PC-9 (cell line): ENCODE measurements at regions not wholly inside any gene's neighbourhood (a gene's known extent, or its start where the extent isn't known, plus 50 kb on each side); places are given as distances from the start of the nearest gene placed in this dataset.

Source experiments
- BruUV-seq: library from RNA; stranded (reverse); fragments of 400-500 nt; replicated peaks from 2 replicates; lab custom pipeline; 2021; lab: Mats Ljungman, UMichigan
- CTCF ChIA-PET: fragments of 300-600 bp; sonication (Branson Sonifier 250); formaldehyde crosslinking; loops from one replicate; lab custom pipeline; 2022; ENCODE audit warnings: antibody characterized with exemption; lab: Charles Lee
- POLR2A ChIA-PET: fragments of 300-600 bp; sonication (Branson Sonifier 250); formaldehyde crosslinking; loops from one replicate; lab custom pipeline; 2022; ENCODE audit warnings: antibody characterized with exemption; ENCODE audit not compliant: unreplicated experiment; lab: Charles Lee
- DNase-seq, 2 experiments: peaks; one replicate each; pipeline versions ENCODE4 v3.0.0 to v3.0.0-alpha.2; 2015 to 2022; ENCODE audit warnings: mixed read lengths in 1 of 2
- H2AFZ ChIP-seq: fragments of 200-600 bp; sonication (generic); 2 replicates; pipeline ENCODE4 v1.8.1; 2017; ENCODE audit warnings: antibody characterized with exemption
- H3F3A ChIP-seq: fragments of 200-600 bp; sonication (generic); 2 replicates; pipeline ENCODE4 v1.8.1; 2017; ENCODE audit warnings: antibody characterized with exemption, mild to moderate bottlenecking, low read depth; ENCODE audit not compliant: insufficient read depth
- H3K27ac ChIP-seq: fragments of 200-600 bp; sonication (generic); 2 replicates; pipeline ENCODE4 v1.6.1; 2016; ENCODE audit warnings: mixed run types
- H3K27me3 ChIP-seq: fragments of 200-600 bp; sonication (generic); 2 replicates; pipeline ENCODE4 v1.6.1; 2016; ENCODE audit warnings: low read depth, mixed run types; ENCODE audit not compliant: insufficient read depth
- H3K36me3 ChIP-seq: fragments of 200-600 bp; sonication (generic); 2 replicates; pipeline ENCODE4 v1.6.1; 2016; ENCODE audit warnings: low read depth, mixed run types
- H3K4me1 ChIP-seq: fragments of 200-600 bp; sonication (generic); replicated peaks from 2 replicates; pipeline ENCODE4 v1.6.1; 2016; ENCODE audit warnings: mixed run types; ENCODE audit not compliant: insufficient read depth
- H3K4me2 ChIP-seq: fragments of 200-600 bp; sonication (generic); 2 replicates; pipeline ENCODE4 v1.6.1; 2017; ENCODE audit warnings: mixed run types
- H3K4me3 ChIP-seq: fragments of 200-600 bp; sonication (generic); 2 replicates; pipeline ENCODE4 v1.6.1; 2016; ENCODE audit warnings: mixed run types
- H3K79me2 ChIP-seq: fragments of 200-600 bp; sonication (generic); 2 replicates; pipeline ENCODE4 v1.6.1; 2017; ENCODE audit warnings: low read depth, mixed run types
- H3K9me2 ChIP-seq: fragments of 200-600 bp; sonication (generic); 2 replicates; pipeline ENCODE4 v1.8.1; 2017; ENCODE audit warnings: mild to moderate bottlenecking; ENCODE audit not compliant: insufficient read depth
- H3K9me3 ChIP-seq: fragments of 200-600 bp; sonication (generic); 2 replicates; pipeline ENCODE4 v1.8.1; 2016; ENCODE audit warnings: low read depth; ENCODE audit not compliant: insufficient read depth
- H4K20me1 ChIP-seq: fragments of 200-600 bp; sonication (generic); 2 replicates; pipeline ENCODE4 v1.8.1; 2017; ENCODE audit not compliant: insufficient read depth
- CTCF ChIP-seq: fragments of 200-600 bp; sonication (generic); conservative IDR thresholded peaks from 2 replicates; pipeline ENCODE4 v1.6.1; 2017; ENCODE audit warnings: mixed run types, antibody characterized with exemption, mild to moderate bottlenecking, moderate library complexity
- EZH2 ChIP-seq: fragments of 200-600 bp; sonication (generic); IDR thresholded peaks from 2 replicates; pipeline ENCODE4 v1.8.0; 2017; ENCODE audit warnings: antibody characterized with exemption, low read depth
- intact Hi-C: fragments of 100-400 bp; cut with micrococcal nuclease; formaldehyde crosslinking; loops from one replicate; pipeline ENCODE4 v1.10.0; 2022; ENCODE audit not compliant: unreplicated experiment

- Histone ChIP-seq H3K36me3 (no peaks in the 10 kb centered on the region), H3K27ac (no peak overlapping the region), H3K9me3 (no peaks in the 10 kb centered on the region; the same call in 1 of the 2 replicates), H4K20me1 (no peaks in the 10 kb centered on the region), H3K27me3 (peaks cover 66% of the 10 kb centered on the region), H3F3A (no peaks in the 10 kb centered on the region), H2AFZ (no peak overlapping the region), H3K4me1 (no peaks in the 10 kb centered on the region), H3K4me3 (no peak overlapping the region), H3K79me2 (no peaks in the 10 kb centered on the region), H3K9me2 (no peaks in the 10 kb centered on the region), H3K4me2 (no peak overlapping the region)
- no peak for DNase-seq
- ChIA-PET CTCF (no interaction called here), POLR2A (no interaction called here)
- BruUV-seq: no TSS peak
- TF ChIP-seq CTCF: no peak
- TF ChIP-seq EZH2: no peak
- intact Hi-C loops: no loop called here
Observed at GRCh38 chr10:2891770-2892124, 175.6 kb upstream of the PFKP start.

- no peak overlapping the region for H3K4me2 ChIP-seq
- H3K79me2 ChIP-seq: no peaks in the 10 kb centered on the region
- ChIA-PET CTCF (no interaction called here), POLR2A (no interaction called here)
- no peaks in the 10 kb centered on the region for H3K4me1 ChIP-seq
- TF ChIP-seq CTCF (no peak), EZH2 (no peak)
- no peaks in the 10 kb centered on the region for H3K36me3 ChIP-seq
- H3K27ac ChIP-seq: no peak overlapping the region
- no peak overlapping the region for H2AFZ ChIP-seq
- no peak for DNase-seq
- H3K9me2 ChIP-seq: no peaks in the 10 kb centered on the region
- H3F3A ChIP-seq: no peaks in the 10 kb centered on the region
- BruUV-seq: no TSS peak
- intact Hi-C loops: no loop called here
- no peak overlapping the region for H3K4me3 ChIP-seq
- no peaks in the 10 kb centered on the region for H4K20me1 ChIP-seq
- no peaks in the 10 kb centered on the region; the same call in 1 of the 2 replicates for H3K9me3 ChIP-seq
- H3K27me3 ChIP-seq: peaks cover 69% of the 10 kb centered on the region
Observed at GRCh38 chr10:2891073-2891769, 176.1 kb upstream of the PFKP start.

GRCh38 chr10:2890093-2890492 lies 177.3 kb upstream of the PFKP start:
- Histone ChIP-seq H3K9me2 (no peaks in the 10 kb centered on the region), H3K27ac (no peak overlapping the region), H3K4me1 (no peaks in the 10 kb centered on the region), H3K79me2 (no peaks in the 10 kb centered on the region), H3K9me3 (no peaks in the 10 kb centered on the region; the same call in 1 of the 2 replicates), H3K27me3 (peaks cover 69% of the 10 kb centered on the region), H3K36me3 (no peaks in the 10 kb centered on the region), H4K20me1 (no peaks in the 10 kb centered on the region), H3F3A (no peaks in the 10 kb centered on the region), H3K4me2 (no peak overlapping the region), H3K4me3 (no peak overlapping the region), H2AFZ (no peak overlapping the region)
- POLR2A ChIA-PET: no interaction called here
- no TSS peak for BruUV-seq
- no peak for DNase-seq
- intact Hi-C loops: no loop called here
- no peak for TF ChIP-seq EZH2
- no peak for TF ChIP-seq CTCF
- CTCF ChIA-PET: no interaction called here
